Ovary (tissue), 3 donors: ENCODE measurements at regions not wholly inside any gene's neighbourhood (a gene's known extent, or its start where the extent isn't known, plus 50 kb on each side); places are given as distances from the start of the nearest gene placed in this dataset.

Source experiments
- POLR2A ChIP-seq: fragments of 450-650 bp; IDR thresholded peaks from one replicate; pipeline ENCODE4 v1.6.1; 2017; ENCODE audit warnings: antibody characterized with exemption, mild to moderate bottlenecking, moderate library complexity
- TF ChIP-seq, protein P1 (sequence below), 3 donors: fragments of 450-650 bp in 2 of 3; fragments of 200-600 bp in 1 of 3; IDR thresholded peaks; one replicate each; pipeline versions ENCODE4 v1.5.1 to v1.8.0; 2016 to 2022; ENCODE audit warnings: antibody characterized with exemption in 3 of 3, mild to moderate bottlenecking in 1 of 3
- donor health status: DM: no; HTN: no; CAD: no.

DNA sequence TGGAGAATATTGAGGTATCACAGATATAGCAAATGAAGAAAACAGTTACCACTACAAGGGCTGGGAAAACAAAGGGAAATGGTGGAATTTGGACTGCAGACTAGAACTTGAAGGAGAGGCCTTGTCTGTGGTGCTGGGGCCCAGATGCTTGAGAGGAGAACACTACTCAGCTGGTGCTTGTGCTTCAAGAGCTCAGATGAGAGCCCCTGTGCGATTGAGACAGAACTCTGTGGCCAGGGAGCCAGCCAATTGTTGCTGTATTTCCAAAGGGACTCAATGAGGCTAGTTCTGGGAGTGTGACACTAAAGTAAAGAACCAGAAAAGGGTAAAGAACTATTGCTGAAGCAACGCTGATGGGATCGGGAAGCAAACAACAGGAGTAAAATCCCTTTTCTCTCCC, 406.5 kb upstream of the SEMA3D start:
- TF ChIP-seq, protein P1, sequence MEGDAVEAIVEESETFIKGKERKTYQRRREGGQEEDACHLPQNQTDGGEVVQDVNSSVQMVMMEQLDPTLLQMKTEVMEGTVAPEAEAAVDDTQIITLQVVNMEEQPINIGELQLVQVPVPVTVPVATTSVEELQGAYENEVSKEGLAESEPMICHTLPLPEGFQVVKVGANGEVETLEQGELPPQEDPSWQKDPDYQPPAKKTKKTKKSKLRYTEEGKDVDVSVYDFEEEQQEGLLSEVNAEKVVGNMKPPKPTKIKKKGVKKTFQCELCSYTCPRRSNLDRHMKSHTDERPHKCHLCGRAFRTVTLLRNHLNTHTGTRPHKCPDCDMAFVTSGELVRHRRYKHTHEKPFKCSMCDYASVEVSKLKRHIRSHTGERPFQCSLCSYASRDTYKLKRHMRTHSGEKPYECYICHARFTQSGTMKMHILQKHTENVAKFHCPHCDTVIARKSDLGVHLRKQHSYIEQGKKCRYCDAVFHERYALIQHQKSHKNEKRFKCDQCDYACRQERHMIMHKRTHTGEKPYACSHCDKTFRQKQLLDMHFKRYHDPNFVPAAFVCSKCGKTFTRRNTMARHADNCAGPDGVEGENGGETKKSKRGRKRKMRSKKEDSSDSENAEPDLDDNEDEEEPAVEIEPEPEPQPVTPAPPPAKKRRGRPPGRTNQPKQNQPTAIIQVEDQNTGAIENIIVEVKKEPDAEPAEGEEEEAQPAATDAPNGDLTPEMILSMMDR (IDR thresholded peaks at IDR 0.05), result no peak
- TF ChIP-seq POLR2A, result no peak
